GM12873 (cell line): ENCODE measurements at regions not wholly inside any gene's neighbourhood (a gene's known extent, or its start where the extent isn't known, plus 50 kb on each side); places are given as distances from the start of the nearest gene placed in this dataset.
A peak's percentile ranks its signal among the peaks of the same experiment; 100 is the strongest.

Experiments
- TF ChIP-seq, protein P1 (sequence below): IDR thresholded peaks from 2 replicates; pipeline ENCODE4 v1.5.1; 2012; ENCODE audit warnings: low read depth, mild to moderate bottlenecking, moderate library complexity, low read length, control low read depth; ENCODE audit not compliant: insufficient read depth; ENCODE audit errors: missing control alignments

DNA sequence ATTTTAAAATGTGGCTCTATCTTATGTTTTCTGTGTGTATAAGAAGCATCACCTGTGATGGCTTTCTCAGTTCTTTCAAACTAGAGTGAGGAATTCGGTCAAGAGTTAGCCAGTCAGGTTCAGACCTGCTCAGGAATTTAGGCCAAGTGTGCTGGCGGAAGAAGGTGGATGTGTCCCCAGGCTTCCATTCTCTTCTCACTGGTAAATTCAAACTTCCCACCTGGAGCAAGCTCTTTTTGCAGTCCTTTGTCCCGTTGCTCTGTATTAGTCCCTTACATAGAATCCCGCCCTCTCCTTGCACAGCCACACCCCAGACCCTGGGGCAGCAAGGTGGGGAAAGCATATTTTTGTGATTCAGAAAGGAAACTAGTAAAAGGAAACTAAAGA, 124.7 kb upstream of the PWP1 start:
- TF ChIP-seq, protein P1, sequence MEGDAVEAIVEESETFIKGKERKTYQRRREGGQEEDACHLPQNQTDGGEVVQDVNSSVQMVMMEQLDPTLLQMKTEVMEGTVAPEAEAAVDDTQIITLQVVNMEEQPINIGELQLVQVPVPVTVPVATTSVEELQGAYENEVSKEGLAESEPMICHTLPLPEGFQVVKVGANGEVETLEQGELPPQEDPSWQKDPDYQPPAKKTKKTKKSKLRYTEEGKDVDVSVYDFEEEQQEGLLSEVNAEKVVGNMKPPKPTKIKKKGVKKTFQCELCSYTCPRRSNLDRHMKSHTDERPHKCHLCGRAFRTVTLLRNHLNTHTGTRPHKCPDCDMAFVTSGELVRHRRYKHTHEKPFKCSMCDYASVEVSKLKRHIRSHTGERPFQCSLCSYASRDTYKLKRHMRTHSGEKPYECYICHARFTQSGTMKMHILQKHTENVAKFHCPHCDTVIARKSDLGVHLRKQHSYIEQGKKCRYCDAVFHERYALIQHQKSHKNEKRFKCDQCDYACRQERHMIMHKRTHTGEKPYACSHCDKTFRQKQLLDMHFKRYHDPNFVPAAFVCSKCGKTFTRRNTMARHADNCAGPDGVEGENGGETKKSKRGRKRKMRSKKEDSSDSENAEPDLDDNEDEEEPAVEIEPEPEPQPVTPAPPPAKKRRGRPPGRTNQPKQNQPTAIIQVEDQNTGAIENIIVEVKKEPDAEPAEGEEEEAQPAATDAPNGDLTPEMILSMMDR = no peak

DNA sequence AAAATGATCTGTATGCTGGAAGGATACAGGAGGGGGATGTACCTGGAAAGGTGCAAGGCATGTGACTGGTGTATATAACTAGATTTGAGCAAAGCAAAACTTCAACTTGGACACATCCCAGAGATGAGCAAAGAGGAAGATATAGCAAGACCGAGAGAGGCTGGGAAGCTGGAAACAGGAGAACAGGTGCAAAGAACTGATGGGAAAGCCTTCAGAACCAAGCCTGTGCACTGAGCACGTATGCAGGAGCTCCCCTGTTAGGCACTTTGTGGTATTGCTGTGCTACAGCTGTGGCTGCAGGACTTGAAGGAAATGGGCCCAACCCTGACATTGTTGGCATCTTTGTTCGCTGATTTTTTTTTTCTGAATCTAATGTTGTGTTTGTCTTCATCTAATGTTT, 120.7 kb upstream of the PWP1 start:
- TF ChIP-seq, protein P1 = peak; percentile 69

DNA sequence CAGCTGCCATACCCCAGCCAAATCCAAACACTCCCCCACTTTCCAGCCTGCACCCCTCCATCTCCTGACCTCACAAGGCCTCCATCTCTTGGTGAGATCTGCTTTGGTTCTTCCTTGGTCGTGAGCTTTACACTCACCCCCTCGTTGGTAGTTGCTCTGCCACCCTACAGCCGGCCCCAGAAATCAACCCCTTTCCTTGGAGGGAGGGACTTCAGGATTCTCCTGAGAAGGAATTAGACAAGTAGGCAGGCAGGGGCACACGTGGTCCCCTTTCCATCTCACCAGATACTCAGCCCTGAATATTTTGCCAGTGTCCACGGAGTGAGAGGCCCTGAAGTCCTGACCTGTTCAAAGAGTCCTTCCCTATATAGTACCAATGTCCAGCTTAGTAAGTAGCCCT, 120.0 kb upstream of the PWP1 start:
- TF ChIP-seq, protein P1 = no peak

DNA sequence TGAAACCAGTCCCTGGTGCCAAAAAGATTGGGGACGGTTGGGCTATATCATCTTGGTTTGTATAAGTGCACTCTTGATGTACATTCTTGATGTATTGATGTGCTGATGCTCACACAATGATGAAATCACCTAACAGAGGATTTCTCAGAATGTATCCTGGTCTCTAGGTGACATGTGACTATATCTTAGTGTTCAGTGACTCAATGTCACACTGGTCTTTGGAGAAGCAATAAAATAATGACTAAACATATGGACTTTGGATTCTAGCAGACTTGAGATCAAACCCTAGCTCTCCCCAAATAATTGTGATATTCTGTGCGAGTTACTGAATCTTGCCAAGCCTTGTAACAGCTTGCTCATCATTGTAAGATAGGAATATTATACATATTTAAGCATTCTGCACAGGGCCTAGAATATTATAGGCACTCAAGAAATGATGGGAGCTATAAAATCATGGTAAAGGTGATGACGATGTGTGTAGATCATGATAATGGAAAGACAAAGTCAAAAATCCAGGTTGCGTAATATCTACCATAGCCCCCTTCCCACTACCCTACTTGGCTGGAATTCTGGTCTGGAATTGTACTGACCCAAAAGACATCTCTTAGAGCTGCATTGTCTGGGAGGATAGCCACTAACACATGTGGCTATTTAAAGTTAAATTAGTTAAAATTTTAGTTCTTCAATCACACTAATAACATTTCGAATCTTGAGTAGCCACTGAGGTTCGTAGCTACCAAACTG, 117.6 kb upstream of the PWP1 start:
- TF ChIP-seq, protein P1 = no peak

DNA sequence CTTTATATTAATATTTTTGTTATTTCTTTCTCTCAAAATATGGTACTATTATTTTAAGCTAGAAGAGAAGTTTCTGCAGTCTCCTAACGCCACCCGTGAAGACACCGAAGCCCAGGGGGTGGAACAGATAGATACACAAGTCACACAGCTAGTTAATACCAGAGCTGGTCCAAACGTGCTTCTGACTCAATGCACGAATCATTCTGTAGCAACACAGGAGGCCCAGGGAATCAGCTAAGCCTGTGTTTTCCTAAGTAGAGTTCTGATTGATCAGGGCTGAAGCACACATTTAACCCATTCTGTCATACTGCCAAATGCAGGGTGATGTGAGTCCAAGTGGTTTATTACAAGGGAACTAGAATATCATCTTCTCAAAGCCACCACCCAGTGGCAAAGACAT, 116.9 kb upstream of the PWP1 start:
- TF ChIP-seq, protein P1 = no peak

DNA sequence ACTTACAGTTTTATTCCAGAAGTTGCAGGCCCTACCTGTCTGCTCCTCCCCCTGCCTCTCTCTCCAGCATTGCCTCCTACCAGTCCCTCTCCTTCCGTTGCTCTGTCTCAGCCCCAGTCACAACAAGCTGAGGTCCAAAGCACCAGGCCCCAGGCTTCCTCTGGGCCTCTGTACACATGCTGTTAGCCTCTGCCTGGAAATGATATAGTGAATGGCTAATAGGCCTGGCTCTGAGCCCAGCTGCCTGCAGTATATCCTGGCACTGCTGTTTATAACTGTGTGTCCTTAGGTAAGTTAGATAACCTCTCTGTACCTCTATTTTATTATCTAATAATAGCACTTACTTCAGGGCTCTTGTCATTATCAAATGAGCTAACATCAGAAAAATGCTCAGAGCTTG, 114.9 kb upstream of the PWP1 start:
- TF ChIP-seq, protein P1 = no peak

DNA sequence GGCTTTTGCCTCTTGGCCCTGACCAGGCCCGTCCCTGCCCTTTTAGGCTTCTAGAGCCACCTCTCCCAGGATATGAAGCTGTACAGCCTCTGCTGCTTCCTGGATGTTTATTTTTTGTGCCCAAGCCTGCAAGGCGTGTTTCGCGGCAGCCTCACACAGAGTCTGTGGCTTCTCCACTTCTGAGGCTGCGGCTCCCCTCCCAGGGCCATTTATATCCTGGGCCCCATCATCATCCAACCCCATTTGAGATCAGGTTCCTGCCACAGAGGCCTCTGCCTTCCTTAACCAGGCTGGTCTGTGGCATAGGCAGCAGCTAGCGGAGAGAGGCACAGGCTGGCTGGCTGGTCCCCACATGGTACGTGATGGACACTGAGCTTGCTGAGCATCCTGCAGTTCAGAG, 114.1 kb upstream of the PWP1 start:
- TF ChIP-seq, protein P1 = no peak
